ENCODE measurements at regions not wholly inside any gene's neighbourhood (a gene's known extent, or its start where the extent isn't known, plus 50 kb on each side); places are given as distances from the start of the nearest gene placed in this dataset.

DNA sequence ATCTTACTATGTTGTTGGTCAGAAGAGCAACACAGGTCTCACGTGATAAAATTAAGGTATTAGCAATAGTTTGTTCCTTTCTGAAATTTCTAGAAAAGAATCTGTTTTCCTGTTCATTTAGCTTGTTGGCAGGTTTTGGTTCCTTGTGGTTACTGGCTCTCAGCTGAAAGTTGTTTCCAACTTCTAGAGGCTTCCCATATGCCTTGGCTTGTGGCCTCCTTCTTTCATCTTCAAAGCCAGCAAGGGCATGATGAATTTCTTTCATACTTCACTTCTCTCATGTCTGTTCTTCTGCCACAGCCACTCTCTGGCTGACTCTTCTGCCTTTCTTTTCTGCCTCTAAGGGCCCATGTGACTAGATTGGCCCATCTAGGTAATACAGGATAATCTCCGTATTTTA, 193.7 kb downstream of the TRIB2 start:
- no peak for TF ChIP-seq EP300 (IDR thresholded peaks at IDR 0.05; ENCODE audit: borderline replicate concordance)
- TF ChIP-seq, protein P1, sequence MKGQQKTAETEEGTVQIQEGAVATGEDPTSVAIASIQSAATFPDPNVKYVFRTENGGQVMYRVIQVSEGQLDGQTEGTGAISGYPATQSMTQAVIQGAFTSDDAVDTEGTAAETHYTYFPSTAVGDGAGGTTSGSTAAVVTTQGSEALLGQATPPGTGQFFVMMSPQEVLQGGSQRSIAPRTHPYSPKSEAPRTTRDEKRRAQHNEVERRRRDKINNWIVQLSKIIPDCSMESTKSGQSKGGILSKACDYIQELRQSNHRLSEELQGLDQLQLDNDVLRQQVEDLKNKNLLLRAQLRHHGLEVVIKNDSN (IDR thresholded peaks at IDR 0.05), result no peak
- TF ChIP-seq, protein P2, sequence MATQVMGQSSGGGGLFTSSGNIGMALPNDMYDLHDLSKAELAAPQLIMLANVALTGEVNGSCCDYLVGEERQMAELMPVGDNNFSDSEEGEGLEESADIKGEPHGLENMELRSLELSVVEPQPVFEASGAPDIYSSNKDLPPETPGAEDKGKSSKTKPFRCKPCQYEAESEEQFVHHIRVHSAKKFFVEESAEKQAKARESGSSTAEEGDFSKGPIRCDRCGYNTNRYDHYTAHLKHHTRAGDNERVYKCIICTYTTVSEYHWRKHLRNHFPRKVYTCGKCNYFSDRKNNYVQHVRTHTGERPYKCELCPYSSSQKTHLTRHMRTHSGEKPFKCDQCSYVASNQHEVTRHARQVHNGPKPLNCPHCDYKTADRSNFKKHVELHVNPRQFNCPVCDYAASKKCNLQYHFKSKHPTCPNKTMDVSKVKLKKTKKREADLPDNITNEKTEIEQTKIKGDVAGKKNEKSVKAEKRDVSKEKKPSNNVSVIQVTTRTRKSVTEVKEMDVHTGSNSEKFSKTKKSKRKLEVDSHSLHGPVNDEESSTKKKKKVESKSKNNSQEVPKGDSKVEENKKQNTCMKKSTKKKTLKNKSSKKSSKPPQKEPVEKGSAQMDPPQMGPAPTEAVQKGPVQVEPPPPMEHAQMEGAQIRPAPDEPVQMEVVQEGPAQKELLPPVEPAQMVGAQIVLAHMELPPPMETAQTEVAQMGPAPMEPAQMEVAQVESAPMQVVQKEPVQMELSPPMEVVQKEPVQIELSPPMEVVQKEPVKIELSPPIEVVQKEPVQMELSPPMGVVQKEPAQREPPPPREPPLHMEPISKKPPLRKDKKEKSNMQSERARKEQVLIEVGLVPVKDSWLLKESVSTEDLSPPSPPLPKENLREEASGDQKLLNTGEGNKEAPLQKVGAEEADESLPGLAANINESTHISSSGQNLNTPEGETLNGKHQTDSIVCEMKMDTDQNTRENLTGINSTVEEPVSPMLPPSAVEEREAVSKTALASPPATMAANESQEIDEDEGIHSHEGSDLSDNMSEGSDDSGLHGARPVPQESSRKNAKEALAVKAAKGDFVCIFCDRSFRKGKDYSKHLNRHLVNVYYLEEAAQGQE (IDR thresholded peaks at IDR 0.05; ENCODE audit: low read depth), result no peak
- TF ChIP-seq, protein P3, sequence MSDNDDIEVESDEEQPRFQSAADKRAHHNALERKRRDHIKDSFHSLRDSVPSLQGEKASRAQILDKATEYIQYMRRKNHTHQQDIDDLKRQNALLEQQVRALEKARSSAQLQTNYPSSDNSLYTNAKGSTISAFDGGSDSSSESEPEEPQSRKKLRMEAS (IDR thresholded peaks at IDR 0.05), result no peak
- TF ChIP-seq FOXM1 (IDR thresholded peaks at IDR 0.05; ENCODE audit: borderline replicate concordance, low read depth), result no peak
- TF ChIP-seq EGR1 (IDR thresholded peaks at IDR 0.05), result no peak
- TF ChIP-seq TEAD4 (IDR thresholded peaks at IDR 0.05), result no peak
- TF ChIP-seq TCF12 (IDR thresholded peaks at IDR 0.05; ENCODE audit: low read depth), result no peak
- TF ChIP-seq NFIC (IDR thresholded peaks at IDR 0.05), result no peak
- no peak for TF ChIP-seq CREB1 (IDR thresholded peaks at IDR 0.05; ENCODE audit: low read depth)
- TF ChIP-seq ZBTB7A (IDR thresholded peaks at IDR 0.05; ENCODE audit: low read depth), result no peak
- no peak for TF ChIP-seq TAF1 (IDR thresholded peaks at IDR 0.05; ENCODE audit: low read depth)
- no peak for TF ChIP-seq RAD21 (IDR thresholded peaks at IDR 0.05; ENCODE audit: low read depth)
- no peak for TF ChIP-seq YY1 (IDR thresholded peaks at IDR 0.05; ENCODE audit: low read depth)
- TF ChIP-seq CEBPB (IDR thresholded peaks at IDR 0.05), result no peak

DNA sequence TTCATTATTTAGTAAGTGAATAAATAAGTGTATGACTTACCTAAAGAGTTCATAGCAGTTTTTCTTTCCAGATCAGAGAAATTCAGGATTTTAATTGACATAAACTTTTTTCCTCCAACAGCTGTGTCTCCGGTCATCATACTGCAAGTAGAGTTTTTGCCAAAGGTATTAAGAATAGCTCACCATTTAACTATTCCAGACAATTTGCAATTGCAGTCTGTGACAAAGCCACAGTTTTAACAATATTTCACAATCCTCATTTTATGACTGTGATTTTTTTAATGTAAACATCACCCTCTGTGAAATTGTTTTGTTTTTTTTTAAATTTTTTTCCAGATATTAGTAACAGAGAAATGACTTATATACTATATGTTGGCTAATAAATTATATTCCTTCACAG, 199.1 kb downstream of the TRIB2 start:
- TF ChIP-seq CEBPB (IDR thresholded peaks at IDR 0.05) (no peak), FOXM1 (IDR thresholded peaks at IDR 0.05; ENCODE audit: borderline replicate concordance, low read depth) (no peak), TAF1 (IDR thresholded peaks at IDR 0.05; ENCODE audit: low read depth) (no peak), ZBTB7A (IDR thresholded peaks at IDR 0.05; ENCODE audit: low read depth) (no peak), NFIC (IDR thresholded peaks at IDR 0.05) (no peak), RAD21 (IDR thresholded peaks at IDR 0.05; ENCODE audit: low read depth) (no peak), CREB1 (IDR thresholded peaks at IDR 0.05; ENCODE audit: low read depth) (no peak), TEAD4 (IDR thresholded peaks at IDR 0.05) (no peak), EGR1 (IDR thresholded peaks at IDR 0.05) (no peak), TCF12 (IDR thresholded peaks at IDR 0.05; ENCODE audit: low read depth) (no peak), YY1 (IDR thresholded peaks at IDR 0.05; ENCODE audit: low read depth) (no peak), EP300 (IDR thresholded peaks at IDR 0.05; ENCODE audit: borderline replicate concordance) (no peak)
- TF ChIP-seq, protein P1 (IDR thresholded peaks at IDR 0.05), result no peak
- TF ChIP-seq, protein P2 (IDR thresholded peaks at IDR 0.05; ENCODE audit: low read depth), result no peak
- TF ChIP-seq, protein P3 (IDR thresholded peaks at IDR 0.05), result no peak

DNA sequence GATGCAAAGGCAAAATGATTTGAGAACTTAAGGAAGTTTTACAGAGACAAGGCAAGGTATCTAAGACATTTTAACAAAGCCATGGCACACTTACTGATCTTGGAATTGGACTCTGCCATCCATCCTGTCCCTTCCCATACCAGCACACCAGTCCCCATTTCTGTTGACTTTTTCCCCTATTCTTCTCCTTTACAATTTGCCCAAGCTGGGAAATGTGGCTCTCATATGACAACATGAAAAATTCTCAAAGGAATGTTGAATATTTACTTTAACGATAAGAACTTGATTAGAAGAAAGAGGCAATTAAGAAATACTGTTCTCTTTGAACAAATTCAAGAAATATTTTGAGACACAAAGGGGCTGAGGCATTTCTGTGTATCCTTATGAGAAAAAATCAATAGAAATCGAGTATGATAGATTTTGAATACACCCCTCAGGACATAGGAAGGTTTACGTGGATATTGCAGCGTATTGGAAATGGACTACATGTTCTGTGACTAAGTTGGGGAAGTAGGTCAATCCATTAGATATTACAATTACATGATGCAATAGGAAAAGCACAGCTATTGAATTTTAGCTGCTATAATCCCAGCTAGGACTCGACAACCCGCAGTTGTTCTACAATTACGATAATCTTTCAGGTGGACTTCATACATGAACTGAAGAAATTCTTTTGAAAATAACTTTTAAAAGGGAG, 201.6 kb downstream of the TRIB2 start:
- TF ChIP-seq TCF12 (IDR thresholded peaks at IDR 0.05; ENCODE audit: low read depth), result no peak
- TF ChIP-seq, protein P3 (IDR thresholded peaks at IDR 0.05), result no peak
- no peak for TF ChIP-seq TAF1 (IDR thresholded peaks at IDR 0.05; ENCODE audit: low read depth)
- TF ChIP-seq EP300 (IDR thresholded peaks at IDR 0.05; ENCODE audit: borderline replicate concordance), result no peak

DNA sequence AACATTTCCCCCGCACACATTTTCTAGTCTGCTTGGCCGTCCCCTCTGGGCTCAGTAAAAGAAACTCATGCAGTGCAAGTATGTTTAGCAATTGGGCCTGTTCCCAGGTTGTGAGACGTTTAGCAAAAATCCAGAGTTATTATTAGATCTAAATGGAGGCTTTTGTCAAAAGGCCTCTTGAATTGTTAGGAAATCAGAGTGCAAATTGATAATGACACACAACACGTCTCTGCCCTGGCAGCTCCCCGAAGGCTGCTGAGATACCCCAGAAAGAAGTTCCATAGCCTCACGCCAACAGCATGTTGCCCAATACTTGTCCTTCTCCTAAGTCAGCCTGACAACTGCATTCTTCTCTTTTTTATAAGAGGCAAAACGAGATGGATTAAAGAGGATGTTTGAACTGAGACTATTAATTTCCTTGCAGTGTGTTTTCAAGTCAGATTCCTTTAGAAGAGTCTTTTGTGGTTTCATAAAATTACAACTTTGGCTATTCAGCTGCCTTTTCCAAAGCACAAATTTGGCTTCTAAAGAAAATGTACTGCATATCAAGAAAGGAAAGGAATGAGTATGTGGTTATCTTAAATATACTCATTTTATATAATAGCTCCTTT, 202.2 kb downstream of the TRIB2 start:
- TF ChIP-seq TAF1 (IDR thresholded peaks at IDR 0.05; ENCODE audit: low read depth), result no peak
- TF ChIP-seq, protein P2 (IDR thresholded peaks at IDR 0.05; ENCODE audit: low read depth), result no peak
- TF ChIP-seq, protein P1 (IDR thresholded peaks at IDR 0.05), result no peak
- no peak for TF ChIP-seq EGR1 (IDR thresholded peaks at IDR 0.05)
- no peak for TF ChIP-seq FOXM1 (IDR thresholded peaks at IDR 0.05; ENCODE audit: borderline replicate concordance, low read depth)
- TF ChIP-seq, protein P3 (IDR thresholded peaks at IDR 0.05), result no peak
- no peak for TF ChIP-seq RAD21 (IDR thresholded peaks at IDR 0.05; ENCODE audit: low read depth)
- TF ChIP-seq NFIC (IDR thresholded peaks at IDR 0.05), result no peak
- no peak for TF ChIP-seq TCF12 (IDR thresholded peaks at IDR 0.05; ENCODE audit: low read depth)
- no peak for TF ChIP-seq TEAD4 (IDR thresholded peaks at IDR 0.05)
- TF ChIP-seq EP300 (IDR thresholded peaks at IDR 0.05; ENCODE audit: borderline replicate concordance), result no peak
- TF ChIP-seq CEBPB (IDR thresholded peaks at IDR 0.05), result no peak
- no peak for TF ChIP-seq CREB1 (IDR thresholded peaks at IDR 0.05; ENCODE audit: low read depth)
- no peak for TF ChIP-seq YY1 (IDR thresholded peaks at IDR 0.05; ENCODE audit: low read depth)
- TF ChIP-seq ZBTB7A (IDR thresholded peaks at IDR 0.05; ENCODE audit: low read depth), result no peak

Data from Ishikawa (cell line).